ENCODE measurements at regions not wholly inside any gene's neighbourhood (a gene's known extent, or its start where the extent isn't known, plus 50 kb on each side); places are given as distances from the start of the nearest gene placed in this dataset.

GRCh38 chr15:62436235-62436634 is 271.1 kb upstream of the C2CD4B start:
- TF ChIP-seq CTCF (IDR thresholded peaks at IDR 0.05; ENCODE audit: insufficient read depth, low read length, poor library complexity, severe bottlenecking), result no peak
- Histone ChIP-seq H3K4me3 (ENCODE audit: low read depth, low read length) (no peak overlapping the region), H3K27me3 (ENCODE audit: control insufficient read depth, insufficient read depth, low read length) (no peaks in the 10 kb centered on the region), H3K36me3 (ENCODE audit: control insufficient read depth, insufficient read depth, low read length) (no peaks in the 10 kb centered on the region)
- DNase-seq (ENCODE audit: low read depth), result no peak

- Histone ChIP-seq H3K4me3 (ENCODE audit: low read depth, low read length) (no peak overlapping the region), H3K27me3 (ENCODE audit: control insufficient read depth, insufficient read depth, low read length) (no peaks in the 10 kb centered on the region), H3K36me3 (ENCODE audit: control insufficient read depth, insufficient read depth, low read length) (no peaks in the 10 kb centered on the region)
- no peak for TF ChIP-seq CTCF (IDR thresholded peaks at IDR 0.05; ENCODE audit: insufficient read depth, low read length, poor library complexity, severe bottlenecking)
- DNase-seq (ENCODE audit: low read depth), result no peak
Measured at GRCh38 chr15:62437753-62438152, 272.7 kb upstream of the C2CD4B start.

- no peak for DNase-seq (ENCODE audit: low read depth)
- Histone ChIP-seq H3K27me3 (ENCODE audit: control insufficient read depth, insufficient read depth, low read length) (no peaks in the 10 kb centered on the region), H3K4me3 (ENCODE audit: low read depth, low read length) (no peak overlapping the region), H3K36me3 (ENCODE audit: control insufficient read depth, insufficient read depth, low read length) (no peaks in the 10 kb centered on the region)
- TF ChIP-seq CTCF (IDR thresholded peaks at IDR 0.05; ENCODE audit: insufficient read depth, low read length, poor library complexity, severe bottlenecking), result no peak
Measured at GRCh38 chr15:62439543-62440016, 274.5 kb upstream of the C2CD4B start.

- no peak for DNase-seq (ENCODE audit: low read depth)
- H3K4me3 ChIP-seq (ENCODE audit: low read depth, low read length), result no peak overlapping the region
- no peaks in the 10 kb centered on the region for H3K27me3 ChIP-seq (ENCODE audit: control insufficient read depth, insufficient read depth, low read length)
- TF ChIP-seq CTCF (IDR thresholded peaks at IDR 0.05; ENCODE audit: insufficient read depth, low read length, poor library complexity, severe bottlenecking), result no peak
- no peaks in the 10 kb centered on the region for H3K36me3 ChIP-seq (ENCODE audit: control insufficient read depth, insufficient read depth, low read length)
Measured at GRCh38 chr15:62440362-62441105, 275.4 kb upstream of the C2CD4B start.

GRCh38 chr15:62444104-62445022 is 279.3 kb upstream of the C2CD4B start:
- H3K27me3 ChIP-seq (ENCODE audit: control insufficient read depth, insufficient read depth, low read length), result no peaks in the 10 kb centered on the region
- peak; percentile 81 for DNase-seq (ENCODE audit: low read depth)
- H3K4me3 ChIP-seq (ENCODE audit: low read depth, low read length), result no peak overlapping the region
- H3K36me3 ChIP-seq (ENCODE audit: control insufficient read depth, insufficient read depth, low read length), result no peaks in the 10 kb centered on the region
- no peak for TF ChIP-seq CTCF (IDR thresholded peaks at IDR 0.05; ENCODE audit: insufficient read depth, low read length, poor library complexity, severe bottlenecking)

All from kidney epithelial cell (primary cell).